ENCODE measurements at regions not wholly inside any gene's neighbourhood (a gene's known extent, or its start where the extent isn't known, plus 50 kb on each side); places are given as distances from the start of the nearest gene placed in this dataset.

DNA sequence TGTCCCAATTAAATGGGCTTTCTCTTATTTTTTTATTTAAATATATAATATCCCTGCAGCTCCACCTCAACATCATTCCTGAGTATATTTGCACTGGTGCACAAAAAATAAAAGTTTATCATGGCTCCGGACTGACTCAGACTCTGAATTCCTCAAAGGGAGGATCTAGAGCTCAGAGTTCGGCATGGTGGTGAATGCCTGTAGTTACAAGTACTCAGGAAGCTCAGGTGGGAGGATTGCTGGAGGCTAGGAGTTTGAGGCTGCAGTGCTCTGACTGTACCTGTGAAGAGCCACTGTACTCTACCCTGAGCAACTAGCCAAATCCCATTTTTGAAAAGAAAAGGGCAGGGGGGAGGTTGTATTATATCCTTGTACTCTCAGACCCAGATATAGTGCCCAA is 52.8 kb upstream of the NRXN1 start:
- POLR2A ChIA-PET, result no interaction called here
- Histone ChIP-seq H2AFZ (ENCODE audit: control insufficient read depth, low read depth, low read length) (no peak overlapping the region), H3K36me3 (ENCODE audit: control insufficient read depth in 2 of 2, insufficient read depth in 2 of 2, low read length in 1 of 2) (no peaks in the 10 kb centered on the region), H3K4me3 (no peak overlapping the region), H3K27me3 (replicated peaks in 1 of 2; ENCODE audit: control insufficient read depth in 2 of 2, insufficient read depth in 2 of 2, low read length in 1 of 2) (no peaks in the 10 kb centered on the region), H3K4me2 (ENCODE audit: control insufficient read depth, insufficient read depth) (no peak overlapping the region), H3K27ac (ENCODE audit: control insufficient read depth, insufficient read depth) (no peak overlapping the region), H4K20me1 (ENCODE audit: control insufficient read depth, insufficient read depth) (no peaks in the 10 kb centered on the region), H3K4me1 (ENCODE audit: control insufficient read depth, insufficient read depth, low read length) (no peaks in the 10 kb centered on the region), H3K79me2 (ENCODE audit: control insufficient read depth, insufficient read depth, low read length) (no peaks in the 10 kb centered on the region), H3K9ac (ENCODE audit: control insufficient read depth, insufficient read depth, low read length) (no peak overlapping the region), H3K9me3 (replicated peaks; ENCODE audit: control insufficient read depth, insufficient read depth, low read length) (no peaks in the 10 kb centered on the region)
- whole genome bisulfite sequencing (ENCODE audit: insufficient coverage, insufficient replicate concordance, low lambda C conversion rate, missing lambda C conversion rate), result 12% methylated on average over 2 of the region's 2 CpGs
- CTCF ChIA-PET, result no interaction called here
- no peak for FAIRE-seq
- DNase-seq (ENCODE audit: low read depth, low spot score), result no peak
- ATAC-seq, result no peak
- SMC1A ChIA-PET (ENCODE audit: uncharacterized antibody, unreplicated experiment), result no interaction called here
- no TSS peak for BruUV-seq (replicated peaks)
- RAD21 ChIA-PET (ENCODE audit: unreplicated experiment), result no interaction called here
- in situ Hi-C loops (cut with MboI) (no loop called here), intact Hi-C loops (cut with micrococcal nuclease; ENCODE audit: unreplicated experiment) (no loop called here)
- TF ChIP-seq IRF5 (IDR thresholded peaks at IDR 0.05; ENCODE audit: borderline replicate concordance) (no peak), STAT1 (conservative IDR thresholded peaks at IDR 0.05) (no peak), ZBTB33 (IDR thresholded peaks at IDR 0.05) (no peak), NRF1 (conservative IDR thresholded peaks at IDR 0.05; ENCODE audit: low read depth, low read length) (no peak), HDAC6 (IDR thresholded peaks at IDR 0.05; ENCODE audit: unreplicated experiment) (no peak), ZNF207 (IDR thresholded peaks at IDR 0.05; ENCODE audit: borderline replicate concordance) (no peak), EGR1 (IDR thresholded peaks at IDR 0.05; ENCODE audit: borderline replicate concordance in 1 of 2, low read depth in 2 of 2, low read length in 2 of 2) (no peak), IKZF1 (conservative IDR thresholded peaks at IDR 0.05) (no peak), CBX3 (IDR thresholded peaks at IDR 0.05; ENCODE audit: borderline replicate concordance, low read depth) (no peak), CTCF (IDR thresholded peaks at IDR 0.05 in 2 of 3, conservative IDR thresholded peaks at IDR 0.05 in 1 of 3; ENCODE audit: control insufficient read depth in 2 of 3, extremely low read depth in 1 of 3, insufficient read depth in 1 of 3, low read depth in 3 of 3, low read length in 3 of 3) (no peak), NFYB (IDR thresholded peaks at IDR 0.05; ENCODE audit: insufficient read depth, low read depth, low read length) (no peak), GABPA (IDR thresholded peaks at IDR 0.05; ENCODE audit: low read depth) (no peak), SUZ12 (IDR thresholded peaks at IDR 0.05; ENCODE audit: unreplicated experiment) (no peak)
- TF ChIP-seq, protein P1, sequence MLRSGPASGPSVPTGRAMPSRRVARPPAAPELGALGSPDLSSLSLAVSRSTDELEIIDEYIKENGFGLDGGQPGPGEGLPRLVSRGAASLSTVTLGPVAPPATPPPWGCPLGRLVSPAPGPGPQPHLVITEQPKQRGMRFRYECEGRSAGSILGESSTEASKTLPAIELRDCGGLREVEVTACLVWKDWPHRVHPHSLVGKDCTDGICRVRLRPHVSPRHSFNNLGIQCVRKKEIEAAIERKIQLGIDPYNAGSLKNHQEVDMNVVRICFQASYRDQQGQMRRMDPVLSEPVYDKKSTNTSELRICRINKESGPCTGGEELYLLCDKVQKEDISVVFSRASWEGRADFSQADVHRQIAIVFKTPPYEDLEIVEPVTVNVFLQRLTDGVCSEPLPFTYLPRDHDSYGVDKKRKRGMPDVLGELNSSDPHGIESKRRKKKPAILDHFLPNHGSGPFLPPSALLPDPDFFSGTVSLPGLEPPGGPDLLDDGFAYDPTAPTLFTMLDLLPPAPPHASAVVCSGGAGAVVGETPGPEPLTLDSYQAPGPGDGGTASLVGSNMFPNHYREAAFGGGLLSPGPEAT (IDR thresholded peaks at IDR 0.05; ENCODE audit: low read depth), result no peak
- TF ChIP-seq, protein P2, sequence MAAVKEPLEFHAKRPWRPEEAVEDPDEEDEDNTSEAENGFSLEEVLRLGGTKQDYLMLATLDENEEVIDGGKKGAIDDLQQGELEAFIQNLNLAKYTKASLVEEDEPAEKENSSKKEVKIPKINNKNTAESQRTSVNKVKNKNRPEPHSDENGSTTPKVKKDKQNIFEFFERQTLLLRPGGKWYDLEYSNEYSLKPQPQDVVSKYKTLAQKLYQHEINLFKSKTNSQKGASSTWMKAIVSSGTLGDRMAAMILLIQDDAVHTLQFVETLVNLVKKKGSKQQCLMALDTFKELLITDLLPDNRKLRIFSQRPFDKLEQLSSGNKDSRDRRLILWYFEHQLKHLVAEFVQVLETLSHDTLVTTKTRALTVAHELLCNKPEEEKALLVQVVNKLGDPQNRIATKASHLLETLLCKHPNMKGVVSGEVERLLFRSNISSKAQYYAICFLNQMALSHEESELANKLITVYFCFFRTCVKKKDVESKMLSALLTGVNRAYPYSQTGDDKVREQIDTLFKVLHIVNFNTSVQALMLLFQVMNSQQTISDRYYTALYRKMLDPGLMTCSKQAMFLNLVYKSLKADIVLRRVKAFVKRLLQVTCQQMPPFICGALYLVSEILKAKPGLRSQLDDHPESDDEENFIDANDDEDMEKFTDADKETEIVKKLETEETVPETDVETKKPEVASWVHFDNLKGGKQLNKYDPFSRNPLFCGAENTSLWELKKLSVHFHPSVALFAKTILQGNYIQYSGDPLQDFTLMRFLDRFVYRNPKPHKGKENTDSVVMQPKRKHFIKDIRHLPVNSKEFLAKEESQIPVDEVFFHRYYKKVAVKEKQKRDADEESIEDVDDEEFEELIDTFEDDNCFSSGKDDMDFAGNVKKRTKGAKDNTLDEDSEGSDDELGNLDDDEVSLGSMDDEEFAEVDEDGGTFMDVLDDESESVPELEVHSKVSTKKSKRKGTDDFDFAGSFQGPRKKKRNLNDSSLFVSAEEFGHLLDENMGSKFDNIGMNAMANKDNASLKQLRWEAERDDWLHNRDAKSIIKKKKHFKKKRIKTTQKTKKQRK (IDR thresholded peaks at IDR 0.05; ENCODE audit: low read depth, low read length), result no peak
